Natural killer cell (primary cell): ENCODE measurements at regions not wholly inside any gene's neighbourhood (a gene's known extent, or its start where the extent isn't known, plus 50 kb on each side); places are given as distances from the start of the nearest gene placed in this dataset.

Experiments
- ATAC-seq, 3 donors: fragments of 150-1000 bp in 2 of 3; fragments of 200-7000 bp in 1 of 3; cut with Tn5 transposase; 1 replicate in 1 of 3; 2 replicates in 2 of 3; pipeline ENCODE4 v1.10.0; 2021; ENCODE audit warnings: mild to moderate bottlenecking in 2 of 3, moderate library complexity in 2 of 3
- DNase-seq, 2 donors: peaks; one replicate each; pipeline versions ENCODE4 v3.0.0 to v3.0.0-alpha.2; 2013 to 2021; ENCODE audit warnings: mixed read lengths in 1 of 2
- H3K27ac ChIP-seq: one replicate; pipeline ENCODE4 v1.5.1; 2013; ENCODE audit warnings: mild to moderate bottlenecking, low read length
- H3K27me3 ChIP-seq: one replicate; pipeline ENCODE4 v1.6.1; 2013; ENCODE audit warnings: low read length; ENCODE audit not compliant: control insufficient read depth, insufficient read depth
- H3K36me3 ChIP-seq: one replicate; pipeline ENCODE4 v1.6.1; 2013; ENCODE audit warnings: low read length; ENCODE audit not compliant: control insufficient read depth, insufficient read depth
- H3K4me1 ChIP-seq: one replicate; pipeline ENCODE4 v1.6.1; 2013; ENCODE audit warnings: low read length; ENCODE audit not compliant: control insufficient read depth, insufficient read depth
- H3K4me3 ChIP-seq: one replicate; pipeline ENCODE4 v1.5.1; 2013; ENCODE audit warnings: low read length
- H3K9me3 ChIP-seq: one replicate; pipeline ENCODE4 v1.6.1; 2013; ENCODE audit warnings: low read length; ENCODE audit not compliant: control insufficient read depth, insufficient read depth
- H3K27ac Mint-ChIP-seq, 2 donors: one replicate each; pipeline ENCODE4 v1.8.0; 2022; ENCODE audit warnings: mild to moderate bottlenecking in 2 of 2, mixed read lengths in 2 of 2, moderate library complexity in 1 of 2
- H3K27me3 Mint-ChIP-seq, 2 donors: one replicate each; pipeline ENCODE4 v1.8.0; 2022; ENCODE audit warnings: low read depth in 2 of 2, mixed read lengths in 2 of 2
- H3K36me3 Mint-ChIP-seq: one replicate; pipeline ENCODE4 v1.8.0; 2022; ENCODE audit warnings: mixed read lengths
- H3K4me1 Mint-ChIP-seq, 2 donors: one replicate each; pipeline ENCODE4 v1.8.0; 2022; ENCODE audit warnings: mixed read lengths in 2 of 2
- H3K4me3 Mint-ChIP-seq: one replicate; pipeline ENCODE4 v1.8.0; 2022; ENCODE audit warnings: mild to moderate bottlenecking, moderate library complexity, mixed read lengths
- H3K9me3 Mint-ChIP-seq, 2 donors: one replicate each; pipeline ENCODE4 v1.8.0; 2022; ENCODE audit warnings: mixed read lengths in 2 of 2
- CTCF ChIP-seq: fragments of 200-600 bp; IDR thresholded peaks from one replicate; pipeline ENCODE4 v1.8.0; 2022; ENCODE audit warnings: antibody characterized with exemption
- WGBS: methylation state at CpG from one replicate; pipeline ENCODE4 v1.1.7; 2013; ENCODE audit warnings: missing lambda C conversion rate; ENCODE audit not compliant: insufficient coverage; 5-methylcytosine and 5-hydroxymethylcytosine counted together
- intact Hi-C: fragments of 100-400 bp; cut with micrococcal nuclease; formaldehyde crosslinking; loops from one replicate; pipeline ENCODE4 v1.14.2; 2022

GRCh38 chr2:18209934-18210639 lies 331.6 kb downstream of the KCNS3 start:
- no peaks in the 10 kb centered on the region for H3K9me3 ChIP-seq
- no peak for TF ChIP-seq CTCF
- H3K9me3 Mint-ChIP-seq: peaks cover 0 to 5% of the 10 kb centered on the region in 2 donors
- H3K36me3 ChIP-seq: no peaks in the 10 kb centered on the region
- ATAC-seq (no peak), DNase-seq (no peak)
- no peak overlapping the region for H3K27ac ChIP-seq
- intact Hi-C loops: no loop called here
- H3K4me3 ChIP-seq: no peak overlapping the region
- H3K4me3 Mint-ChIP-seq: no peak overlapping the region
- no peak overlapping the region for H3K27ac Mint-ChIP-seq
- H3K4me1 Mint-ChIP-seq: no peaks in the 10 kb centered on the region
- H3K27me3 ChIP-seq: no peaks in the 10 kb centered on the region
- WGBS: 66% methylated on average over 4 of the region's 4 CpGs
- no peaks in the 10 kb centered on the region for H3K4me1 ChIP-seq
- no peaks in the 10 kb centered on the region for H3K27me3 Mint-ChIP-seq
- no peaks in the 10 kb centered on the region for H3K36me3 Mint-ChIP-seq

GRCh38 chr2:18208956-18209355 lies 330.5 kb downstream of the KCNS3 start:
- ATAC-seq (no peak), DNase-seq (no peak)
- 67% methylated on average over 1 of the region's 1 CpG for WGBS
- no peaks in the 10 kb centered on the region for H3K9me3 ChIP-seq
- H3K9me3 Mint-ChIP-seq: peaks cover 0 to 5% of the 10 kb centered on the region in 2 donors
- intact Hi-C loops: no loop called here
- H3K4me3 ChIP-seq: no peak overlapping the region
- no peaks in the 10 kb centered on the region for H3K4me1 ChIP-seq
- no peaks in the 10 kb centered on the region for H3K27me3 ChIP-seq
- H3K27ac ChIP-seq: no peak overlapping the region
- TF ChIP-seq CTCF: no peak
- no peaks in the 10 kb centered on the region for H3K4me1 Mint-ChIP-seq
- H3K27me3 Mint-ChIP-seq: no peaks in the 10 kb centered on the region
- no peaks in the 10 kb centered on the region for H3K36me3 Mint-ChIP-seq
- H3K4me3 Mint-ChIP-seq: no peak overlapping the region
- H3K36me3 ChIP-seq: no peaks in the 10 kb centered on the region
- no peak overlapping the region for H3K27ac Mint-ChIP-seq

- no peak overlapping the region for H3K4me3 Mint-ChIP-seq
- DNase-seq (no peak), ATAC-seq (no peak)
- WGBS: 100% methylated on average over 1 of the region's 1 CpG
- H3K4me1 ChIP-seq: no peaks in the 10 kb centered on the region
- H3K36me3 Mint-ChIP-seq: peaks cover 6% of the 10 kb centered on the region
- H3K27ac ChIP-seq: no peak overlapping the region
- H3K27me3 ChIP-seq: no peaks in the 10 kb centered on the region
- no peaks in the 10 kb centered on the region for H3K4me1 Mint-ChIP-seq
- H3K9me3 ChIP-seq: no peaks in the 10 kb centered on the region
- H3K27me3 Mint-ChIP-seq: no peaks in the 10 kb centered on the region
- H3K9me3 Mint-ChIP-seq: peaks cover 5 to 7% of the 10 kb centered on the region in 2 donors
- no peaks in the 10 kb centered on the region for H3K36me3 ChIP-seq
- TF ChIP-seq CTCF: no peak
- H3K4me3 ChIP-seq: no peak overlapping the region
- no peak overlapping the region for H3K27ac Mint-ChIP-seq
- intact Hi-C loops: no loop called here
These were observed 322.3 kb downstream of the KCNS3 start for GRCh38 chr2:18200771-18201170.

- Histone ChIP-seq H3K4me1 (no peaks in the 10 kb centered on the region), H3K36me3 (no peaks in the 10 kb centered on the region), H3K27ac (no peak overlapping the region), H3K4me3 (no peak overlapping the region), H3K27me3 (no peaks in the 10 kb centered on the region), H3K9me3 (no peaks in the 10 kb centered on the region)
- DNase-seq (no peak), ATAC-seq (no peak)
- WGBS: 97% methylated on average over 2 of the region's 2 CpGs
- Mint-ChIP-seq H3K4me1 (no peaks in the 10 kb centered on the region), H3K4me3 (no peak overlapping the region), H3K36me3 (peaks cover 6% of the 10 kb centered on the region), H3K27me3 (no peaks in the 10 kb centered on the region), H3K9me3 (peaks cover 5 to 7% of the 10 kb centered on the region in 2 donors), H3K27ac (no peak overlapping the region)
- intact Hi-C loops: no loop called here
- no peak for TF ChIP-seq CTCF
These were observed 320.2 kb downstream of the KCNS3 start for GRCh38 chr2:18198677-18199076.
